HG02759 (cell line): ENCODE measurements at regions not wholly inside any gene's neighbourhood (a gene's known extent, or its start where the extent isn't known, plus 50 kb on each side); places are given as distances from the start of the nearest gene placed in this dataset.

ENCODE experiments used
- ATAC-seq: cut with Tn5 transposase; IDR thresholded peaks from one replicate; pipeline ENCODE4 v1.9.1; 2021; ENCODE audit warnings: mild to moderate bottlenecking, moderate library complexity; ENCODE audit not compliant: unreplicated experiment

- ATAC-seq, result no peak
Observed at GRCh38 chr4:19999775-20000414, 251.8 kb upstream of the SLIT2 start.

DNA sequence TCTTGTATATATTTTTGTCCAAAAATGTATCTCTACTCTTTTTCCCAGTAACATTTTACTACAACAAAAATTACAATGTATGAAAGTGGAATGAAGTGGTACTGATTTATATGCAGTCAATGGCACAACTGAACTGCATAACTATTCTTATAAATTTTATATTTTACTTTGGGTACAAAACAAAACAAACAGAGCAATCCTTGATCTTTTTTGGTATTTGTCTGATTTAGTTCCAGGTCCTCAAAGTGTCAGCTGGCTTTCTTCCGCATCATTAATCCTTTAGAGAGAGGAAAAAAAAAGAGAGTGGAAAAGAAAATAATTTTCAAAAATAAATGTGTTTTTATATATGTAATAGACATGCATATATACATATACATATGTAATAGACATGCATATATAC is 252.4 kb upstream of the SLIT2 start:
- ATAC-seq, result no peak

DNA sequence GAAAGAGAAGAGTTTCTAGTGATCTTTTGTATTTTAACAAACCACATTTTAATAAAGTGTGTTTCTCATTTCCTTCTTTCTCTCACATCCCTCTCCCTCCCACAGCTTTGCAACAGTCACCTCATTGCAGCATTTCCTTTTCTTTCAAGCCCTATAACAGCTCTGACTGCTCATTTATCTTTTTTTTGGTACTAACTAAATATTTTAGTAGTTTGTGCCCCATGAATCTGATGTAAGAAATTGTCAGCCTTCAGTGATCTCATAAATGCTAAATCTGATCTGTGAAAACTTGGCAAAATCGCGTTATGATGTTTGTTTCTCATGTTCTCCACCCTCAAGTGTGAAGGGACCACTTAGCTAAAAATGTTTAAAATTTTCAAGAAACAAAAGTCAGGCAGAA is 258.5 kb upstream of the SLIT2 start:
- ATAC-seq, result no peak

DNA sequence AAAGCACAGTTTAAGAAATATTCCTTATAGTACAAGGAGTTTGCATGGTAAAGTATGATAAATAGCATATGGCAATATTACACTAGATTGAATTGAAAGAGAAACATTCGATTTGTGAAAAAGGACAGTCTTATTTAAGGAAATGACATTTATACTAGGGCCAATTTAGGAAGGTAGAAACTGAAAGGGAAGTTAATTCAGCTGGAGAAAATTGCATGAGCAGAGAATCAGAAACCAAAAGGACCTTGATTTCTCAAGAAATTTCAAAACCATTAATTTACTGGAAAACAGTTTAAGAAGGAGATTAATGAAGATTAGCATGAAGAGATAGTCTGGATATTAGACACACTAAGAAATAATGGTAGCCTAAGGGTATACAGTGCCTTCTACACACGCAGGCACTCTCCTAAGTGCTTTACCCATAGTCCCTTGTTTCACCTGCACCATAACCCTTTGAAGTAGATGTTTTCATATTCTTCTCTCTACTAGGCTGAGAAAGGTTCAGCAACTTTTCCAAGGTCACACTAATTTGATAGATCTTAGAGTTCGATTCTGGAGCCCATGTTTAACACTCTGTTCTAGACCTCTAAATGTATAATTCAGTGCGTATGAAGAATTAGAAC is 259.1 kb upstream of the SLIT2 start:
- ATAC-seq, result no peak

DNA sequence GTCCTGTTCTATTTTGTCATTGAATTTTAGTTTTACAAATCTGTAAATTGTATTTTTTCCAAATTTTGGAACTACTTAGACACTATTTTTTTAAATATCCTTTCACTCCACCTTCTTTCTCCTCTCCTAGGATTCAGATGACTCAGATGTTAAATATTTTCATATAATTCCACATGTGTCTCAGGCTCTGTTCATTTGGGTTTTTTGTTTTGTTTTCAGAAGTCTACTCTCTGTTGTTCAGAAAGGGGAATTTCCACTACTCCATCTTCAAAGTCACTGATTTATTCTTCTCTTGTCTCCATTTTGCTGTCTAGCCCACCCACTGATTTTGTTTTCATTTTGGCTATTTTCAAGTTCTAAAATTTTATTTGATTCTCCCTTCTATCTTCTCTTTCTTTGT is 264.0 kb upstream of the SLIT2 start:
- no peak for ATAC-seq

GRCh38 chr4:19983072-19983471 is 268.6 kb upstream of the SLIT2 start:
- ATAC-seq, result no peak

DNA sequence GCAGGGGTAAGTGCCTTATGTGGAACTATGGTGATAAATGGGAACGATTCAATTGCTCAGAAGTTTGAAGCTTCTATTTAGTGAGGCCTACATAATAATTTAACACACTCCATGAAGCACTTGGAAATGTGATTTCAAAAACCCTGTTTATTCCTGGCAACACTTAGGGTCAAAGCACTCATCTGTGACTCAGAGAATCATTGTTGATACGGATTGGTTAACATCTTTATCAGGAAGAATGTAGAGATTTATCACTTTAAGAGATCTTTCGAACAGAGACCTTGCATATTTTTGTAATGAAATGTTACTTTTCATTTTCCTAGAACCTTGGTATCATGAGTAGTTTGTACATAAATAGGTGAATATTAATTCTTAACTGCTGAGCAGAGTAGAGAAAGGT is 269.1 kb upstream of the SLIT2 start:
- no peak for ATAC-seq

DNA sequence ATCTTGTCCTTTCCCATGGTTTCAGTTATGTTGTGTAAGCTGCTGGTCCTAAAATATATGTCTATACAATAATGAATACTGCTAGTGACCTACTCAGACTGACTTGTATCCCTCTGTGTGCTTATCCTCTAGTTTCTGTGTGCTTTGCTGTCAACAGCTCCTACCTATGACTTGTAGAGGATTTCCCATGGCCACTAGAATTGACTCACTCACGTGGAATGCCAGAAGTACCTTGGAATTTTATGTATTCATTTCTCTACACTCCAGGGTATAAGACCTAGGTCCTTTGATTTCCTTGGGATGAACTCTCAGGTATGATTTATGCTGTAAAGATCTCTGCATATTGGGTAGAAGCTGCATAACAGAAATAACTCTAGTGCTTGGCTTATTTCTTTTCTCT is 279.9 kb upstream of the SLIT2 start:
- ATAC-seq, result no peak

GRCh38 chr4:19969492-19969891 is 282.2 kb upstream of the SLIT2 start:
- no peak for ATAC-seq

DNA sequence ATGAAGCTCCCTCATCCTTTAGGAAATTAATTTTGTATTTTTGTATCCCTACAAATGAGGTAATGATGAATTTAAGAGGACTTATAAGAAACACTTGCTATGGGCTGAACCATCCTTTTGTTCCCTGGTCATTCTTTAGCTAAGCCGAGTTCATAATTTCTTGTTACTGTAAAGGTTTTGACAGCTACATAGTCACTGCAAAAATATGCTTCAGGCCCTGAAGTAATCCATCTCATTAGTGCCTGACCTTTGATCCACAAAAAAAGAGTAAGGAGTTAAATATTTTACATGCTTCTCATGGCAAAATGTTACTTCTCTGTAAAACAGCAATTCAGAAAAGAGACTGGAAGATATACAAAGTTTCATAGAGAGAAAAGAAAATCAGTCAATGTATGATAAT is 290.6 kb upstream of the SLIT2 start:
- ATAC-seq, result no peak

DNA sequence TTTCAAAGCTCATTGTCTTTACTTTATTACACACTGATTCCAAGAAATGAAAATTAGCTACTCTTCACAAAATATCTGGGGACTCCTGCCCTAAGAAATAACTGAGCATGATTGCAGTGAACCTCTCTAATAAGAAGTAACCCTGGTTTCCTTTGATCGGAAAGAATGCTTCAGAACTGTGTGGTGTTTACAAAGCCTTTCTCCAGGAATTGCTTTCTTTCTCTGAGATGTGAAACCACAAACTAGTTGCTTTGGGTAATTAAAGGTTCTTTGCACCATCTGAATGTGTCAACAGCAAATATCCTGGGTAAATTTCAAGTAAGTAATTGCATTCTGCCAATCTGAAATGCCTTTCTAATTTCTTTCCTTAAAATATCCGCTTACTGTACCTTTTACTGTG is 292.9 kb upstream of the SLIT2 start:
- ATAC-seq, result no peak

DNA sequence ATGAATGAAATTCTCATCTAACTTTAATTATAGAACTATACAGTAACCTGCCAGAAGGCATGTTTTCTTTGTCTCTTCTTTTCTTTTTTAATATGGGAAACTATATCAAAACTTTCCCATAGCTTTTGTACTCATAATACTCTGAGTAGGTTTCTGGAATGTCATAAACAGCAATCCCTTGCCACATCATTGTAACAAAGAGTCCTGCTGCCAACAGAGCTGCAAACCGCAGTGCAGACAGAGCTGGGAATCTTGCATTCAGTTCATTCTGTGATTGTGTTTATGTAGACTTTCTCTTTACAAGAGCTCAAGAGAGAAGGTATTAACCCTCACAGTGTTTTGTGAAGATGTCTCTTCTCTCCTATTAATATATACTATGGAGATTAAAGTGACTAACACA is 304.4 kb upstream of the SLIT2 start:
- ATAC-seq, result no peak

- ATAC-seq, result no peak
Observed at GRCh38 chr4:19945979-19946380, 305.7 kb upstream of the SLIT2 start.

DNA sequence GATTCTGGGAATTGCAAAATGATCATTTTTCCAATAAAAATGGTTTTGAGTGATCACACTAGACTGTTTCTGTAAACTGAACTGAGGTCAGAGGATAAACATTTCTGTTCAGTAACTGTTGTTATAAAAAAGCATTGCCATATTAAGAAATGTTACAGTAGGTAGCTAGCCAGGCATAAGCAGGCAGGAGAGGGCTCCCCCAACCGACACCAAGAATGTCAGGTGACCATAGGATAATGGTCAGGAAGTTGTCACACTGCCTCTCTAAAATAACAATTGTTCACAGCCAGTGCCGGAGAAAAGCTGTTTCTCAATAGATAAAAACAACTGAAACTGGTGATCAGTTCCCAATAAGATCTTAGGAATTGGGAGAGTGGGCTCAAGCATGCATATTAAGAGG is 306.2 kb upstream of the SLIT2 start:
- ATAC-seq, result no peak

GRCh38 chr4:19944806-19945205 is 306.9 kb upstream of the SLIT2 start:
- ATAC-seq, result no peak

GRCh38 chr4:19944251-19944650 is 307.5 kb upstream of the SLIT2 start:
- ATAC-seq, result no peak

GRCh38 chr4:19941434-19941833 is 310.3 kb upstream of the SLIT2 start:
- ATAC-seq, result no peak

DNA sequence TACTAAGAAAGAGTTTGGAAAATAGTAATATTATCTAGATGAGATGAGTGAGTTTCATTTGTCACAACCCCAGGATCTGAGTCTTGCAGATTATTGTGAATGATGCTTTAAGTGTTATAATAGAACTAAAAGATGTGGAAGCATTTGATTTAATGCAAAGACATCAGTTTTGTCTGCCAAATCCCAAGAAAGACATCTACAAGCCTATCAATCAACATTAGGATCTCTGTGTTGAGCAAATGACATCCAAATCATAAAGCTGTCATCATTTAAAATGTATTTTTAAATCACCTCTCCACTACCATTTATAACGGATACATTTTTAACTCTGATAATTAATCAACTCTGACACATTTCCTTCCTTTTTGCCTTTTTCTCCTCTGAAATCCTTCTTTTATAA is 310.8 kb upstream of the SLIT2 start:
- no peak for ATAC-seq

GRCh38 chr4:19936476-19936875 is 315.2 kb upstream of the SLIT2 start:
- ATAC-seq, result no peak

DNA sequence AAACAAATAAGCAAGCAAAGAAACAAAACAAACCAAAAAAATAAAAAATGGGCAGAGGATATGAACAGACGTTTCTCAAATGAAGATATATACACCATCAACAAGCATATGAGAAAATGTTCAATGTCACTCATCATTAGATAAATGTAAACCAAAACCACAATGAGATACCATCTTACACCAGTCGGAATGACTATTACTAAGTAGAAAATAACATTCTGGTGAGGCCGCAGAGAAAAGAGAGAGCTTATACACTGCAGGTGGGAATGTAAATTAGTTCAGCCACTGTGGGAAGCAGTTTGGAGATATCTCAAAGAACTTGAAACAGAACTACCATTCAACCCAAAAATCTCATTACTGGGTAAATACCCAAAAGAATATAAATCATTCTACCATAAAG is 321.0 kb upstream of the SLIT2 start:
- no peak for ATAC-seq

DNA sequence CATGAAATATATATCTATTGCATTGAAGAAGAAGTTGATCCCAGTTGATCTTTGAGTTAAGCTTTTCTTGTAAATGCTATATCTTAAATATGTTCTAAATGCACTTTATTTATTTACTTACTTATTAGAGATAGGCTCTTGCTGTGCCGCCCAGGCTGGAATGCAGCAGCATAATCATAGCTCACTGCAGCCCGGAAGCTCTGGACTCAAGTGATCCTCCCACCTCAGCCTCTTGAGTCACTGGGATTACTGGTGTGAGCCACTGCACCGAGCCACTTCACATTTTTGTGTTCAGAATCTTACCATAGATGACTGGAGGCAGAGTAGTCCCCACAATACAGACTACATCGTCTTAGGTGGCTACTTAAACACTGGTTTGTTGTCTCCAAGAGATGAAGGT is 324.3 kb upstream of the SLIT2 start:
- no peak for ATAC-seq

- no peak for ATAC-seq
Observed at GRCh38 chr4:19925516-19925915, 326.2 kb upstream of the SLIT2 start.

GRCh38 chr4:19924761-19925160 is 326.9 kb upstream of the SLIT2 start:
- ATAC-seq, result no peak
